BJ (cell line): ENCODE measurements at regions not wholly inside any gene's neighbourhood (a gene's known extent, or its start where the extent isn't known, plus 50 kb on each side); places are given as distances from the start of the nearest gene placed in this dataset.

Source experiments
- CTCF ChIA-PET: fragments of 350-600 bp; formaldehyde crosslinking; extraction: SDS; loops from one replicate; lab custom pipeline; 2021; ENCODE audit warnings: antibody characterized with exemption, inconsistent platforms; lab: Yijun Ruan, JAX
- POLR2A ChIA-PET: fragments of 300-600 bp; sonication (Branson Sonifier 250); formaldehyde crosslinking; extraction: SDS; loops from one replicate; lab custom pipeline; 2021; ENCODE audit warnings: antibody characterized with exemption; lab: Charles Lee
- DNase-seq: peaks from one replicate; pipeline ENCODE4 v3.0.0-alpha.2; 2011; ENCODE audit warnings: low read depth
- H3K27me3 ChIP-seq: 2 replicates; pipeline ENCODE4 v1.6.0; 2011; ENCODE audit warnings: low read length; ENCODE audit not compliant: control insufficient read depth, insufficient read depth
- H3K36me3 ChIP-seq: 2 replicates; pipeline ENCODE4 v1.5.1; 2011; ENCODE audit warnings: low read length; ENCODE audit not compliant: control insufficient read depth, insufficient read depth
- H3K4me3 ChIP-seq: 2 replicates; pipeline ENCODE4 v1.5.1; 2011; ENCODE audit warnings: low read depth, mild to moderate bottlenecking, control low read depth, low read length
- TF ChIP-seq, protein P1 (sequence below): IDR thresholded peaks from 2 replicates; pipeline ENCODE4 v1.5.1; 2011; ENCODE audit warnings: low read depth, mild to moderate bottlenecking, control low read depth, inconsistent platforms, low read length, moderate library complexity; ENCODE audit not compliant: insufficient read depth

DNA sequence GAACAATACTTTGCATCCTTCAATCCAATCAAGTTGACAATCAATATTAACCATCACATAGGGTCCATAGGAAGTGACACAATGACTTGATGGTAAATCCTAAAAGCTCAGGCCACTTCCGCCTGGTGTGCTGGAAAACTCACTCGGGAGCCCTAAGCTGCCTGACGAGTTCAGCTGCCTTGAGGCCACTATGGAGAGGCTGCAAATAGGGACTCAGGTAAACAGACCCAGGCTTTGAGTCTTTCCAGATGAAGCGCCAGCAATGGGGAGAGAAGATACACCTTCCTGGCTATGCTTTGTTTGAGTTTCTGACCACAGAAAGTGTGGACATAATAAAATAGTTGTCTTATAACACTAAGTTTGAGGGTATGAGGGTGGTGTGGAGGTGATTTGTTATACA is 112.6 kb downstream of the GPR63 start:
- no peak overlapping the region for H3K4me3 ChIP-seq
- CTCF ChIA-PET = no interaction called here
- TF ChIP-seq, protein P1, sequence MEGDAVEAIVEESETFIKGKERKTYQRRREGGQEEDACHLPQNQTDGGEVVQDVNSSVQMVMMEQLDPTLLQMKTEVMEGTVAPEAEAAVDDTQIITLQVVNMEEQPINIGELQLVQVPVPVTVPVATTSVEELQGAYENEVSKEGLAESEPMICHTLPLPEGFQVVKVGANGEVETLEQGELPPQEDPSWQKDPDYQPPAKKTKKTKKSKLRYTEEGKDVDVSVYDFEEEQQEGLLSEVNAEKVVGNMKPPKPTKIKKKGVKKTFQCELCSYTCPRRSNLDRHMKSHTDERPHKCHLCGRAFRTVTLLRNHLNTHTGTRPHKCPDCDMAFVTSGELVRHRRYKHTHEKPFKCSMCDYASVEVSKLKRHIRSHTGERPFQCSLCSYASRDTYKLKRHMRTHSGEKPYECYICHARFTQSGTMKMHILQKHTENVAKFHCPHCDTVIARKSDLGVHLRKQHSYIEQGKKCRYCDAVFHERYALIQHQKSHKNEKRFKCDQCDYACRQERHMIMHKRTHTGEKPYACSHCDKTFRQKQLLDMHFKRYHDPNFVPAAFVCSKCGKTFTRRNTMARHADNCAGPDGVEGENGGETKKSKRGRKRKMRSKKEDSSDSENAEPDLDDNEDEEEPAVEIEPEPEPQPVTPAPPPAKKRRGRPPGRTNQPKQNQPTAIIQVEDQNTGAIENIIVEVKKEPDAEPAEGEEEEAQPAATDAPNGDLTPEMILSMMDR = no peak
- no peak for DNase-seq
- no peaks in the 10 kb centered on the region; the same call in 1 of the 2 replicates for H3K27me3 ChIP-seq
- no peaks in the 10 kb centered on the region for H3K36me3 ChIP-seq
- POLR2A ChIA-PET = no interaction called here

DNA sequence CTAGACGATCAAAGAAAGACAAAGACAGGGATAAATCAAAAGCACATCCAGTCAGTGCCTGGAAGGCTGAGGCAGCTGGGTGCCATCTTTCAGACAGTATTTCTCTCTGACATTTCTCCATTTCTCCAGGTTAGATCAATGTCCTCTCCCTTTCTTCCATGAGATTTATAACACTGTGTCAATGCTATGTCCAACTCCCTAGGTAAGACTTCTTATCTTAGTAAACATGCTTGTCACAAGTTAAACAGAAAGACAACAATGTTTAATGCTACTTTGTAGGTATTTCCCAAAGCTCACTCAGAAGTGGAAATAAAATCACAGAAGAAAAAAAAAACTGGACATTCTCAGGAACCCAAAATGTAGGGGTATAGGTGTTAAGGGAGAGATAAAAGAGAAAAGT is 113.9 kb downstream of the GPR63 start:
- Histone ChIP-seq H3K36me3 (no peaks in the 10 kb centered on the region), H3K27me3 (no peaks in the 10 kb centered on the region; the same call in 1 of the 2 replicates), H3K4me3 (no peak overlapping the region)
- DNase-seq = no peak
- CTCF ChIA-PET = no interaction called here
- POLR2A ChIA-PET = no interaction called here
- TF ChIP-seq, protein P1 = no peak

DNA sequence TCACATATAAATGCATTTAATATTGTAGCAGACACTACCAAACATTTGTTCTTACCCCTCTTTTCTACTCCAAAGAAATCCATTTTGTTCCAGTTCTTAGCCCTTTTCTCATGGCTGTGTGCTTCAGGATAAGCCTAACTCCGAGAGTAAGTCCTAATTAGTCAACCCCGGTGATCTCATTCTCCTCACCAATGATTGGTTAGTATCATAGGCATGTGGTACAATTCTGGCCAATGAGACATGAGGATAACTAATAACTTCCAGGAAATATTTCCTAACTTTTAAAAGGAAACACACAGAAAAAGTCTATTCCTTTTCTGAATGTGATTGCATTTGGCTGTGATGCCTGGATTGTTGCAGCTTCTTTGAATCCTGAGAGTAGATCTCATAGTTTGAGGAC is 116.0 kb downstream of the GPR63 start:
- TF ChIP-seq, protein P1 = no peak
- CTCF ChIA-PET = no interaction called here

DNA sequence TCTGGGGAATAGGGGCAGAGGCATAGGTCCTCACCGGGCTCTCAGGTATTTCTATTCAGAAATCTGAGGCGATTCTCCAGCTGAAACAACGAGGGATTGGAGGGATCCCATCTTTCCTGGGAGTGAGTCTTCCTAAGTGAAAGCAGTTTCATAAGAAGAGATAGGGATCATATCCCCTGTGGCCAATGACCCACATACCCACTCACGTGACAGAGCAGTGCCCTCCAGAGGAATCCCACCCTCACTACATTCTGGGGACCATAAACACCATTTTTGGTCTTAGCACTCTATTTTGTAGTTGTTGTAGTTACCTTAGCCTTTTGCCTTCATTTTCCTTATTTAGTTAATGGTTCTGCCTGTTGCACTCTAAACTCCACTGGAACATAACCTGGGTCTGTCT is 121.1 kb downstream of the GPR63 start:
- H3K4me3 ChIP-seq = no peak overlapping the region
- CTCF ChIA-PET = no interaction called here
- no peaks in the 10 kb centered on the region for H3K27me3 ChIP-seq
- H3K36me3 ChIP-seq = no peaks in the 10 kb centered on the region
- POLR2A ChIA-PET = no interaction called here
- TF ChIP-seq, protein P1 = no peak
- no peak for DNase-seq

More for the DNA sequence above, 116.0 kb downstream of the GPR63 start:
- DNase-seq = no peak
- POLR2A ChIA-PET = no interaction called here
- Histone ChIP-seq H3K36me3 (no peaks in the 10 kb centered on the region), H3K4me3 (no peak overlapping the region), H3K27me3 (no peaks in the 10 kb centered on the region; the same call in 1 of the 2 replicates)

GRCh38 chr6:96715608-96716007 is 121.7 kb downstream of the GPR63 start:
- Histone ChIP-seq H3K4me3 (no peak overlapping the region), H3K36me3 (no peaks in the 10 kb centered on the region), H3K27me3 (no peaks in the 10 kb centered on the region)
- DNase-seq = no peak
- POLR2A ChIA-PET = no interaction called here
- TF ChIP-seq, protein P1 = no peak
- CTCF ChIA-PET = no interaction called here
